ENCODE measurements at regions not wholly inside any gene's neighbourhood (a gene's known extent, or its start where the extent isn't known, plus 50 kb on each side); places are given as distances from the start of the nearest gene placed in this dataset.

DNA sequence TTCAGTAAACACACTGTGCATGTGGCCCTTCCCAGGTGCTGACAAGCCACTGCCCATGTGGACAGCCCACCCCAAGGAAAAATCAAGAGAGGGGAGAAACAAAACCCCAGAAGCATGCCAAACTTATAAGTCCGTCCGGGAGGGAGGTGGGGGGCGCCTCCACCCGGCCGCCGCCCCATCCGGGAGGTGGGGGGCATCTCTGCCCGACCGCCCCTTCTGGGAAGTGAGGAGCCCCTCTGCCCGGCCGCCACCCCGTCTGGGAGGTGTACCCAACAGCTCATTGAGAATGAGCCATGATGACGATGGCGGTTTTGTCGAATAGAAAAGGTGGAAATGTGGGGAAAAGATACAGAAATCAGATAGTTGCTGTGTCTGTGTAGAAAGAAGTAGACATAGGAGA lies 53.8 kb upstream of the C2CD4B start:
- H3K27me3 ChIP-seq = no peaks in the 10 kb centered on the region
- no peak for DNase-seq (ENCODE audit: extremely low spot score in 2 of 2)

DNA sequence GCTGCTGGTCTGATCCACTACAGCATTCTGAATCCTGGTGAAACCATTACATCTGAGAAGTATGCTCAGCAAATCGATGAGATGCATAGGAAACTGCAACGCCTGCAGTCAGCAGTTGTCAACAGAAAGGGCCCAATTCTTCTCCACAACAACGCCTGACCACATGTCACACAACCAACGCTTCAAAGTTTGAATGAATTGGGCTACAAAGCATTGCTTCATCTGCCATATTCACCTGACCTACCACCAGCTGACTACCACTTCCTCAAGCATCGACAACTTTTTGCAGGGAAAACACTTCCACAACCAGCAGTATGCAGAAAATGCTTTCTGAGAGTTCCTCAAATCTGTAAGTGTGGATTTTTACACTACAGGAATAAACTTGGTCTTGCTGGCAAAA lies 54.7 kb upstream of the C2CD4B start:
- no peak overlapping the region for H3K27ac ChIP-seq
- no peak for DNase-seq (ENCODE audit: extremely low spot score in 2 of 2)
- H3K27me3 ChIP-seq = no peaks in the 10 kb centered on the region
- H3K36me3 ChIP-seq = no peaks in the 10 kb centered on the region
- H3K4me1 ChIP-seq = no peaks in the 10 kb centered on the region
- intact Hi-C loops (cut with DNase I) = no loop called here
- H3K4me3 ChIP-seq = no peak overlapping the region
- TF ChIP-seq POLR2AphosphoS5 (IDR thresholded peaks at IDR 0.05; ENCODE audit: insufficient read depth in 1 of 2, low read depth in 1 of 2) (no peak), POLR2A (IDR thresholded peaks at IDR 0.05) (no peak)
- TF ChIP-seq, protein P1, sequence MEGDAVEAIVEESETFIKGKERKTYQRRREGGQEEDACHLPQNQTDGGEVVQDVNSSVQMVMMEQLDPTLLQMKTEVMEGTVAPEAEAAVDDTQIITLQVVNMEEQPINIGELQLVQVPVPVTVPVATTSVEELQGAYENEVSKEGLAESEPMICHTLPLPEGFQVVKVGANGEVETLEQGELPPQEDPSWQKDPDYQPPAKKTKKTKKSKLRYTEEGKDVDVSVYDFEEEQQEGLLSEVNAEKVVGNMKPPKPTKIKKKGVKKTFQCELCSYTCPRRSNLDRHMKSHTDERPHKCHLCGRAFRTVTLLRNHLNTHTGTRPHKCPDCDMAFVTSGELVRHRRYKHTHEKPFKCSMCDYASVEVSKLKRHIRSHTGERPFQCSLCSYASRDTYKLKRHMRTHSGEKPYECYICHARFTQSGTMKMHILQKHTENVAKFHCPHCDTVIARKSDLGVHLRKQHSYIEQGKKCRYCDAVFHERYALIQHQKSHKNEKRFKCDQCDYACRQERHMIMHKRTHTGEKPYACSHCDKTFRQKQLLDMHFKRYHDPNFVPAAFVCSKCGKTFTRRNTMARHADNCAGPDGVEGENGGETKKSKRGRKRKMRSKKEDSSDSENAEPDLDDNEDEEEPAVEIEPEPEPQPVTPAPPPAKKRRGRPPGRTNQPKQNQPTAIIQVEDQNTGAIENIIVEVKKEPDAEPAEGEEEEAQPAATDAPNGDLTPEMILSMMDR (IDR thresholded peaks at IDR 0.05) = no peak
- peaks cover 20% of the 10 kb centered on the region for H3K9me3 ChIP-seq

More for the DNA sequence above, 53.8 kb upstream of the C2CD4B start:
- H3K4me3 ChIP-seq = no peak overlapping the region
- peaks cover 20% of the 10 kb centered on the region for H3K9me3 ChIP-seq
- H3K36me3 ChIP-seq = no peaks in the 10 kb centered on the region
- TF ChIP-seq POLR2A (IDR thresholded peaks at IDR 0.05) (no peak), POLR2AphosphoS5 (IDR thresholded peaks at IDR 0.05; ENCODE audit: insufficient read depth in 1 of 2, low read depth in 1 of 2) (no peak)
- TF ChIP-seq, protein P1 (IDR thresholded peaks at IDR 0.05) = no peak
- H3K27ac ChIP-seq = no peak overlapping the region
- intact Hi-C loops (cut with DNase I) = no loop called here
- no peaks in the 10 kb centered on the region for H3K4me1 ChIP-seq

DNA sequence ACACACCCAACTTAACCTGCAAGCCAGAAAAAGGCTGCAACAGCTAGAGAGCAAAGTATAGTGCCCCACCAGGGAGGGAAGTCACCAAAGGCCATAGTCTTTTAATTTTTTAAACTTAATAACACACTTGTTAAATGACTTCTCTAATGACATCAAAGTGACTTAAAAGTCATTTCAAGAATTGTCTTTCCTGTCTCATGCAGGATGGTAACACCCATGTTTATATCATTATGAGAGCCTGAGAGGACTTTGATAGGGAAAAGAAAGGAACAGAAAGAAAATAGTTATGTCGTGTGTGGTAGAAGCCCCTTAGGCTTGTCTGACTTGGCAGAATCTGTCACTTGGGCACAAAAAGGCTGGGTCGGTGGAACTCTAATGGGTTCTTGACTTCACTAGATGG lies 57.9 kb upstream of the C2CD4B start:
- Histone ChIP-seq H3K9me3 (no peaks in the 10 kb centered on the region), H3K27ac (no peak overlapping the region), H3K4me3 (no peak overlapping the region), H3K27me3 (no peaks in the 10 kb centered on the region), H3K36me3 (no peaks in the 10 kb centered on the region), H3K4me1 (no peaks in the 10 kb centered on the region)
- no peak for DNase-seq (ENCODE audit: extremely low spot score in 2 of 2)
- TF ChIP-seq POLR2A (IDR thresholded peaks at IDR 0.05) (no peak), POLR2AphosphoS5 (IDR thresholded peaks at IDR 0.05; ENCODE audit: insufficient read depth in 1 of 2, low read depth in 1 of 2) (no peak)
- TF ChIP-seq, protein P1 (IDR thresholded peaks at IDR 0.05) = no peak
- intact Hi-C loops (cut with DNase I) = no loop called here

DNA sequence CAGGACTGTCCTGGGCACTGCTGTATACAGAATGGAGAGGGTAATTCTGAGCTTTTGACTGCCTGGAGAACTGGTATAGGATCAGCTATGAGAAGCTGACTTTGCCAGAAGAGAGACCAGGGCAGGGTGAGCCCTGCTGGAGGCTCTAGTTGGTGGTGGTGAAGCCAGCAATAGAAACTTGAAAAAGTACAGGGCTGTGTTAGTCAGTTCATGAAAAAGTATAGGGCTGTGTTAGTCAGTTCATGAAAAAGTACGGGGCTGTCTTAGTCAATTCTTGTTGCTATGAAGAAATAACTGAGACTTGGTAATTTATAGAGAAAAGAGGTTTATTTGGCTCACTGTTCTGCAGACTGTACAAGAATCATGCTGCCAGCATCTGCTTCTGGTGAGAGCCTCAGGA lies 63.5 kb upstream of the C2CD4B start:
- Histone ChIP-seq H3K36me3 (no peaks in the 10 kb centered on the region), H3K9me3 (no peaks in the 10 kb centered on the region), H3K4me3 (no peak overlapping the region), H3K27ac (no peak overlapping the region), H3K27me3 (no peaks in the 10 kb centered on the region), H3K4me1 (no peaks in the 10 kb centered on the region)
- TF ChIP-seq POLR2A (IDR thresholded peaks at IDR 0.05) (no peak), POLR2AphosphoS5 (IDR thresholded peaks at IDR 0.05; ENCODE audit: insufficient read depth in 1 of 2, low read depth in 1 of 2) (no peak)
- TF ChIP-seq, protein P1 (IDR thresholded peaks at IDR 0.05) = no peak
- intact Hi-C loops (cut with DNase I) = no loop called here
- no peak for DNase-seq (ENCODE audit: extremely low spot score in 2 of 2)

DNA sequence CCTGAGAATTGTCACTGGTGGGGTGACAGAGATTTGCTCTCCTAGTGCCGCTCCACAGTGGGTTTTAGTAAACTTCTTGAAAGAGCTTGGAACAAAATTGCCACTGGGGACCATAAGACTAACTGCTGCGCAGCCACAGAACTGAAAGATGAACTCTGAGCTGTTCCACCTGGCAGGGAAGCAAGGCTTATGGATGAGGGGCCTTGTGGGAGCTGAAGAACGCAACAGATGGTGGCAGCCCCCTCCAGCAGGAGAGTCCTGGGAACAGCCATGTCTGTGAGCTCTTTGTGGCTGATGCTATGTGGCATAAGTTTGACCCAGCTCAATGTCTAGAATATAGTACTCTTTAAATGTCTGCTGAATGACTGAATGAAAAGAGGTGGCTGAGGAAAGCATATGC lies 66.8 kb upstream of the C2CD4B start:
- Histone ChIP-seq H3K9me3 (no peaks in the 10 kb centered on the region), H3K27me3 (no peaks in the 10 kb centered on the region), H3K4me3 (no peak overlapping the region), H3K27ac (no peak overlapping the region), H3K36me3 (no peaks in the 10 kb centered on the region), H3K4me1 (no peaks in the 10 kb centered on the region)
- intact Hi-C loops (cut with DNase I) = no loop called here
- no peak for DNase-seq (ENCODE audit: extremely low spot score in 2 of 2)
- TF ChIP-seq, protein P1 (IDR thresholded peaks at IDR 0.05) = no peak
- TF ChIP-seq POLR2AphosphoS5 (IDR thresholded peaks at IDR 0.05; ENCODE audit: insufficient read depth in 1 of 2, low read depth in 1 of 2) (no peak), POLR2A (IDR thresholded peaks at IDR 0.05) (no peak)
